ENCODE measurements at regions not wholly inside any gene's neighbourhood (a gene's known extent, or its start where the extent isn't known, plus 50 kb on each side); places are given as distances from the start of the nearest gene placed in this dataset.

DNA sequence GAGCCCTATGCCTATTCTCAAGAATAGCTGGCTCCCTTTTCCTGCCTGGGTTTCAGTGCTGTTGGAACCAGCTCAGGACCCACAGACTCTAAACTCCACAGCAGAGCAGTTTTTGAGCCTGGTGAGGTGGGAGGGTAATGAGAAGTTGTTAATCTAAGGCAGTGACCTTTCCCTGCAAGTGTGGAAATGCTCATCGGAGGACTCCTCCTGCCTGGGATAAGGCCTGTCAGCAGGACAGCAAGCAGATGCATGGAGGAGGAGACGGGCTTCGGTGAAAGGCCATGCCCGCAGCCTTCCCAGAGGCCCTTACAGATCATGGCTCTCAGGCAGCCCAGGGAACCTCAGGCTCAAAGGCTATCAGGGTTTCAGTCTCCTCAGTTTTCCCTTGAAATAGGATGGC lies 70.0 kb upstream of the SHISA3 start:
- no peaks in the 10 kb centered on the region for H3K36me3 Mint-ChIP-seq (ENCODE audit: insufficient read depth, unreplicated experiment)
- H3K27ac Mint-ChIP-seq (ENCODE audit: unreplicated experiment) = no peak overlapping the region
- TF ChIP-seq, protein P1, sequence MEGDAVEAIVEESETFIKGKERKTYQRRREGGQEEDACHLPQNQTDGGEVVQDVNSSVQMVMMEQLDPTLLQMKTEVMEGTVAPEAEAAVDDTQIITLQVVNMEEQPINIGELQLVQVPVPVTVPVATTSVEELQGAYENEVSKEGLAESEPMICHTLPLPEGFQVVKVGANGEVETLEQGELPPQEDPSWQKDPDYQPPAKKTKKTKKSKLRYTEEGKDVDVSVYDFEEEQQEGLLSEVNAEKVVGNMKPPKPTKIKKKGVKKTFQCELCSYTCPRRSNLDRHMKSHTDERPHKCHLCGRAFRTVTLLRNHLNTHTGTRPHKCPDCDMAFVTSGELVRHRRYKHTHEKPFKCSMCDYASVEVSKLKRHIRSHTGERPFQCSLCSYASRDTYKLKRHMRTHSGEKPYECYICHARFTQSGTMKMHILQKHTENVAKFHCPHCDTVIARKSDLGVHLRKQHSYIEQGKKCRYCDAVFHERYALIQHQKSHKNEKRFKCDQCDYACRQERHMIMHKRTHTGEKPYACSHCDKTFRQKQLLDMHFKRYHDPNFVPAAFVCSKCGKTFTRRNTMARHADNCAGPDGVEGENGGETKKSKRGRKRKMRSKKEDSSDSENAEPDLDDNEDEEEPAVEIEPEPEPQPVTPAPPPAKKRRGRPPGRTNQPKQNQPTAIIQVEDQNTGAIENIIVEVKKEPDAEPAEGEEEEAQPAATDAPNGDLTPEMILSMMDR (IDR thresholded peaks at IDR 0.05; ENCODE audit: unreplicated experiment) = no peak
- no peak overlapping the region for H3K4me3 Mint-ChIP-seq (ENCODE audit: low read depth, unreplicated experiment)
- peaks cover 13% of the 10 kb centered on the region for H3K27me3 Mint-ChIP-seq (ENCODE audit: unreplicated experiment)
- no peaks in the 10 kb centered on the region for H3K4me1 Mint-ChIP-seq (ENCODE audit: low read depth, unreplicated experiment)
- DNase-seq = no peak
- CTCF ChIA-PET = no interaction called here
- intact Hi-C loops (cut with micrococcal nuclease; ENCODE audit: unreplicated experiment) = no loop called here
- H3K9me3 Mint-ChIP-seq (ENCODE audit: low read depth, unreplicated experiment) = peaks cover 3% of the 10 kb centered on the region
- no TSS peak for BruUV-seq (replicated peaks)

DNA sequence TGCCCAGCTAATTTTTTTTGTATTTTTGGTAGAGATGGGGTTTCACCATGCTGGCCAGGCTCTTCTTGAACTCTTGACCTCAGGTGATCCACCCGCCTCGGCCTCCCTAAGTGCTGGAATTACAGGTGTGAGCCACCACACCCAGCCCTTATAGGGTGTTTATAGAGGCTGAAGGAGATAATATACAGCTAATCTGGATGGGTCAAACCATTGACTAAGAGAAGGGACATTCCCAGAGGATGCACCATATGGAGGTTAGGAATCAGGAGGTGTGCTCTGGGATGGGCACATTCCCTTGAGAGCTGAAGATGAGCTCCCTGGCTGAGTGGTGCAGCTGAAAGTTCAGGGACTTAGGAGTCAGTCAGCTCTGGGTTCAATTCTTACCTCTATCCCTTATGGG lies 68.3 kb upstream of the SHISA3 start:
- Mint-ChIP-seq H3K9me3 (ENCODE audit: low read depth, unreplicated experiment) (peaks cover 3% of the 10 kb centered on the region), H3K36me3 (ENCODE audit: insufficient read depth, unreplicated experiment) (no peaks in the 10 kb centered on the region), H3K4me1 (ENCODE audit: low read depth, unreplicated experiment) (no peaks in the 10 kb centered on the region), H3K27ac (ENCODE audit: unreplicated experiment) (no peak overlapping the region), H3K4me3 (ENCODE audit: low read depth, unreplicated experiment) (no peak overlapping the region), H3K27me3 (ENCODE audit: unreplicated experiment) (peaks cover 13% of the 10 kb centered on the region)
- DNase-seq = no peak
- TF ChIP-seq, protein P1 (IDR thresholded peaks at IDR 0.05; ENCODE audit: unreplicated experiment) = no peak
- CTCF ChIA-PET = no interaction called here
- no TSS peak for BruUV-seq (replicated peaks)
- intact Hi-C loops (cut with micrococcal nuclease; ENCODE audit: unreplicated experiment) = no loop called here

- no TSS peak for BruUV-seq (replicated peaks)
- peaks cover 3% of the 10 kb centered on the region for H3K9me3 Mint-ChIP-seq (ENCODE audit: low read depth, unreplicated experiment)
- no peak overlapping the region for H3K4me3 Mint-ChIP-seq (ENCODE audit: low read depth, unreplicated experiment)
- no peak for DNase-seq
- TF ChIP-seq, protein P1 (IDR thresholded peaks at IDR 0.05; ENCODE audit: unreplicated experiment) = no peak
- CTCF ChIA-PET = no interaction called here
- H3K27ac Mint-ChIP-seq (ENCODE audit: unreplicated experiment) = no peak overlapping the region
- H3K27me3 Mint-ChIP-seq (ENCODE audit: unreplicated experiment) = peaks cover 13% of the 10 kb centered on the region
- no peaks in the 10 kb centered on the region for H3K4me1 Mint-ChIP-seq (ENCODE audit: low read depth, unreplicated experiment)
- no peaks in the 10 kb centered on the region for H3K36me3 Mint-ChIP-seq (ENCODE audit: insufficient read depth, unreplicated experiment)
- intact Hi-C loops (cut with micrococcal nuclease; ENCODE audit: unreplicated experiment) = no loop called here
These were observed 67.9 kb upstream of the SHISA3 start for GRCh38 chr4:42329421-42329820.

GRCh38 chr4:42330002-42330592 lies 67.2 kb upstream of the SHISA3 start:
- Mint-ChIP-seq H3K4me3 (ENCODE audit: low read depth, unreplicated experiment) (no peak overlapping the region), H3K27me3 (ENCODE audit: unreplicated experiment) (peaks cover 13% of the 10 kb centered on the region), H3K9me3 (ENCODE audit: low read depth, unreplicated experiment) (peaks cover 3% of the 10 kb centered on the region), H3K27ac (ENCODE audit: unreplicated experiment) (no peak overlapping the region), H3K36me3 (ENCODE audit: insufficient read depth, unreplicated experiment) (no peaks in the 10 kb centered on the region), H3K4me1 (ENCODE audit: low read depth, unreplicated experiment) (no peaks in the 10 kb centered on the region)
- BruUV-seq (replicated peaks) = no TSS peak
- TF ChIP-seq, protein P1 (IDR thresholded peaks at IDR 0.05; ENCODE audit: unreplicated experiment) = no peak
- intact Hi-C loops (cut with micrococcal nuclease; ENCODE audit: unreplicated experiment) = no loop called here
- no peak for DNase-seq
- CTCF ChIA-PET = no interaction called here
